CD4-positive, alpha-beta T cell (primary cell): ENCODE measurements at regions not wholly inside any gene's neighbourhood (a gene's known extent, or its start where the extent isn't known, plus 50 kb on each side); places are given as distances from the start of the nearest gene placed in this dataset.

Source experiments
- ATAC-seq: fragments of 200-7000 bp; cut with Tn5 transposase; one replicate; pipeline ENCODE4 v1.10.0; 2022; ENCODE audit warnings: mild to moderate bottlenecking; ENCODE audit not compliant: poor library complexity
- CTCF ChIA-PET: fragments of 350-600 bp; sonication (Branson Sonifier 250); formaldehyde crosslinking; loops from one replicate; lab custom pipeline; 2021; ENCODE audit warnings: antibody characterized with exemption, inconsistent platforms; lab: Charles Lee
- POLR2A ChIA-PET: fragments of 350-600 bp; sonication (Branson Sonifier 250); formaldehyde crosslinking; loops from one replicate; lab custom pipeline; 2021; ENCODE audit warnings: antibody characterized with exemption, inconsistent platforms; lab: Charles Lee
- DNase-seq, 14 experiments: peaks; one replicate each; pipeline ENCODE4 v3.0.0-alpha.2; 2013 to 2020; ENCODE audit warnings: mixed read lengths in 2 of 14
- H3K27ac ChIP-seq, 2 donors: one replicate each; pipeline versions ENCODE4 v1.5.1 to v1.7.0; 2013; ENCODE audit warnings: low read length in 2 of 2, low read depth in 1 of 2, mild to moderate bottlenecking in 1 of 2
- H3K27me3 ChIP-seq, 2 experiments: 1 replicate in 1 of 2; 2 replicates in 1 of 2; pipeline versions ENCODE4 v1.6.1 to v1.7.0; 2013; ENCODE audit warnings: low read length in 2 of 2, control low read depth in 1 of 2, mild to moderate bottlenecking in 1 of 2, moderate library complexity in 1 of 2; ENCODE audit not compliant: insufficient read depth in 2 of 2, control insufficient read depth in 1 of 2
- H3K36me3 ChIP-seq: one replicate; pipeline ENCODE4 v1.6.1; 2013; ENCODE audit warnings: low read length, control low read depth; ENCODE audit not compliant: insufficient read depth
- H3K4me1 ChIP-seq: one replicate; pipeline ENCODE4 v1.6.1; 2013; ENCODE audit warnings: low read length, control low read depth; ENCODE audit not compliant: insufficient read depth
- H3K4me3 ChIP-seq: one replicate; pipeline ENCODE4 v1.5.1; 2013; ENCODE audit warnings: mild to moderate bottlenecking, low read length, moderate library complexity
- H3K9me3 ChIP-seq, 2 experiments: 1 replicate in 1 of 2; 2 replicates in 1 of 2; pipeline versions ENCODE4 v1.6.1 to v1.7.0; 2013; ENCODE audit warnings: low read length in 2 of 2, mild to moderate bottlenecking in 2 of 2, control low read depth in 1 of 2, moderate library complexity in 1 of 2; ENCODE audit not compliant: control insufficient read depth in 1 of 2, insufficient read depth in 1 of 2
- H3K27ac Mint-ChIP-seq: one replicate; pipeline ENCODE4 v1.8.0; 2020; ENCODE audit warnings: mixed read lengths
- H3K27me3 Mint-ChIP-seq: one replicate; pipeline ENCODE4 v1.8.0; 2021; ENCODE audit warnings: mixed read lengths
- H3K36me3 Mint-ChIP-seq: one replicate; pipeline ENCODE4 v1.8.0; 2021; ENCODE audit warnings: low read depth, mixed read lengths
- H3K4me1 Mint-ChIP-seq: one replicate; pipeline ENCODE4 v1.8.0; 2021; ENCODE audit warnings: low read depth, mixed read lengths
- H3K4me3 Mint-ChIP-seq: one replicate; pipeline ENCODE4 v1.8.0; 2020; ENCODE audit warnings: mild to moderate bottlenecking, mixed read lengths
- H3K9me3 Mint-ChIP-seq: one replicate; pipeline ENCODE4 v1.8.0; 2020; ENCODE audit warnings: mixed read lengths
- CTCF ChIP-seq: fragments of 200-600 bp; IDR thresholded peaks from one replicate; pipeline ENCODE4 v1.8.0; 2022; ENCODE audit warnings: antibody characterized with exemption, mild to moderate bottlenecking
- intact Hi-C, 2 experiments: fragments of 100-400 bp; cut with DNase I in 1 of 2; cut with micrococcal nuclease in 1 of 2; formaldehyde crosslinking; loops; one replicate each; pipeline versions ENCODE4 v1.15.1 to v1.9.0; 2023 to 2025; cut with DNase I, micrococcal nuclease

- Mint-ChIP-seq H3K27ac (no peak overlapping the region), H3K4me1 (no peaks in the 10 kb centered on the region), H3K27me3 (no peaks in the 10 kb centered on the region), H3K36me3 (no peaks in the 10 kb centered on the region), H3K4me3 (no peak overlapping the region), H3K9me3 (peaks cover 12% of the 10 kb centered on the region)
- intact Hi-C loops = no loop called here
- H3K27ac ChIP-seq = no peak overlapping the region
- ChIA-PET POLR2A (no interaction called here), CTCF (no interaction called here)
- H3K36me3 ChIP-seq = no peaks in the 10 kb centered on the region
- DNase-seq (no peak), ATAC-seq (no peak)
- H3K4me3 ChIP-seq = no peak overlapping the region
- no peak for TF ChIP-seq CTCF
- H3K27me3 ChIP-seq = no peaks in the 10 kb centered on the region
- H3K4me1 ChIP-seq = no peaks in the 10 kb centered on the region
- H3K9me3 ChIP-seq = peaks cover 0 to 14% of the 10 kb centered on the region in 2 experiments
Observed at GRCh38 chr16:6852643-6853225, 479.9 kb upstream of the RBFOX1 start.

- intact Hi-C loops = no loop called here
- peaks cover 15% of the 10 kb centered on the region for H3K9me3 Mint-ChIP-seq
- H3K27me3 Mint-ChIP-seq = no peaks in the 10 kb centered on the region
- Histone ChIP-seq H3K27ac (no peak overlapping the region), H3K4me1 (no peaks in the 10 kb centered on the region), H3K9me3 (peaks cover 0 to 13% of the 10 kb centered on the region in 2 experiments), H3K36me3 (no peaks in the 10 kb centered on the region), H3K4me3 (no peak overlapping the region), H3K27me3 (no peaks in the 10 kb centered on the region)
- POLR2A ChIA-PET = no interaction called here
- no peak overlapping the region for H3K4me3 Mint-ChIP-seq
- CTCF ChIA-PET = no interaction called here
- TF ChIP-seq CTCF = no peak
- H3K27ac Mint-ChIP-seq = no peak overlapping the region
- no peaks in the 10 kb centered on the region for H3K36me3 Mint-ChIP-seq
- DNase-seq (no peak), ATAC-seq (no peak)
- H3K4me1 Mint-ChIP-seq = no peaks in the 10 kb centered on the region
Observed at GRCh38 chr16:6846452-6846851, 486.2 kb upstream of the RBFOX1 start.

- POLR2A ChIA-PET = no interaction called here
- CTCF ChIA-PET = no interaction called here
- H3K4me1 Mint-ChIP-seq = no peaks in the 10 kb centered on the region
- no peak for TF ChIP-seq CTCF
- H3K36me3 Mint-ChIP-seq = no peaks in the 10 kb centered on the region
- no peaks in the 10 kb centered on the region for H3K36me3 ChIP-seq
- H3K9me3 Mint-ChIP-seq = peaks cover 18% of the 10 kb centered on the region
- H3K4me3 Mint-ChIP-seq = no peak overlapping the region
- no peak overlapping the region for H3K4me3 ChIP-seq
- peaks cover 4 to 6% of the 10 kb centered on the region in 2 experiments for H3K9me3 ChIP-seq
- intact Hi-C loops = no loop called here
- ATAC-seq = no peak
- no peak for DNase-seq
- H3K27me3 ChIP-seq = no peaks in the 10 kb centered on the region
- no peaks in the 10 kb centered on the region for H3K4me1 ChIP-seq
- H3K27ac ChIP-seq = no peak overlapping the region
- H3K27ac Mint-ChIP-seq = no peak overlapping the region
- no peaks in the 10 kb centered on the region for H3K27me3 Mint-ChIP-seq
Observed at GRCh38 chr16:6841392-6841791, 491.3 kb upstream of the RBFOX1 start.
